OCI-LY7 (cell line): ENCODE measurements at regions not wholly inside any gene's neighbourhood (a gene's known extent, or its start where the extent isn't known, plus 50 kb on each side); places are given as distances from the start of the nearest gene placed in this dataset.

Experiments used
- EZH2phosphoT487 ChIP-seq: fragments of 200-600 bp; sonication (generic); IDR thresholded peaks from 2 replicates; pipeline ENCODE4 v1.6.1; 2018; ENCODE audit warnings: low read depth, borderline replicate concordance, mild to moderate bottlenecking, mixed run types, antibody characterized with exemption, low read length, moderate library complexity, mixed read lengths
- TF ChIP-seq, protein P1 (sequence below): fragments of 200-600 bp; sonication (generic); conservative IDR thresholded peaks from 2 replicates; pipeline ENCODE4 v1.5.1; 2014; ENCODE audit warnings: mild to moderate bottlenecking, antibody characterized with exemption, low read length, moderate library complexity, mixed read lengths

DNA sequence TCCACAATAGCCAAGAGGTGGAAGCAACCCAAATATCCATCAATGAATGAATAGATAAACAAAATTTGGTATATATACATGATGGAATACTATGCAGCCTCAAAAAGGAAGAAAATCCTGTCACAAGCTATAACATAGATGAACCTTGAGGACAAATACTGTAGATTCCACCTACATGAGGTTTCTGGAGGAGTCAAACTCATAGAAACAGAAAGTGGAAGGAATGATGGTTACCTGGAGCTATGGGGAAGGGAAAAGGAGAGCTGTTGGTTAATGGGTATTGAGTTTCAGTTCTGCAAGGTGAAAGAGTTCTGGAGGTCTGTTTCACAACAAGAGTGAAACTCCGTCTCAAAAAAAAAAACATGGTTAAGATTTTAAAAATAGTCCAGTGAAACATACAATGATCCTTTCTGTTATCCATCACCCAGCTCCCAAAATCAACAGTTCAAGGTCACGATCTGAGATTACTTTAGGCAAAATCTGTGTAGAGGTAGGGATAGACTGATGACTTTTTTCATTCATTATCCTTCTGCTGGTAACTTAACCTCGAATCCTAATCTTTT is 80.8 kb upstream of the HNRNPU start:
- TF ChIP-seq, protein P1, sequence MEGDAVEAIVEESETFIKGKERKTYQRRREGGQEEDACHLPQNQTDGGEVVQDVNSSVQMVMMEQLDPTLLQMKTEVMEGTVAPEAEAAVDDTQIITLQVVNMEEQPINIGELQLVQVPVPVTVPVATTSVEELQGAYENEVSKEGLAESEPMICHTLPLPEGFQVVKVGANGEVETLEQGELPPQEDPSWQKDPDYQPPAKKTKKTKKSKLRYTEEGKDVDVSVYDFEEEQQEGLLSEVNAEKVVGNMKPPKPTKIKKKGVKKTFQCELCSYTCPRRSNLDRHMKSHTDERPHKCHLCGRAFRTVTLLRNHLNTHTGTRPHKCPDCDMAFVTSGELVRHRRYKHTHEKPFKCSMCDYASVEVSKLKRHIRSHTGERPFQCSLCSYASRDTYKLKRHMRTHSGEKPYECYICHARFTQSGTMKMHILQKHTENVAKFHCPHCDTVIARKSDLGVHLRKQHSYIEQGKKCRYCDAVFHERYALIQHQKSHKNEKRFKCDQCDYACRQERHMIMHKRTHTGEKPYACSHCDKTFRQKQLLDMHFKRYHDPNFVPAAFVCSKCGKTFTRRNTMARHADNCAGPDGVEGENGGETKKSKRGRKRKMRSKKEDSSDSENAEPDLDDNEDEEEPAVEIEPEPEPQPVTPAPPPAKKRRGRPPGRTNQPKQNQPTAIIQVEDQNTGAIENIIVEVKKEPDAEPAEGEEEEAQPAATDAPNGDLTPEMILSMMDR: no peak
- no peak for TF ChIP-seq EZH2phosphoT487
